Astrocyte (in vitro differentiated cells and primary cell): ENCODE measurements at regions not wholly inside any gene's neighbourhood (a gene's known extent, or its start where the extent isn't known, plus 50 kb on each side); places are given as distances from the start of the nearest gene placed in this dataset.
A peak's percentile ranks its signal among the peaks of the same experiment; 100 is the strongest.

Experiments
- DNase-seq: peaks from one replicate; pipeline ENCODE4 v3.0.0-alpha.2; 2010; ENCODE audit warnings: low read depth
- FAIRE-seq: peaks from 2 replicates; lab custom pipeline; 2011; peaks lifted over from hg19 to GRCh38; lab: Jason Lieb, UNC
- H2AFZ ChIP-seq: 2 replicates; pipeline ENCODE4 v1.6.0; 2012; ENCODE audit warnings: low read depth, low read length, inconsistent platforms
- H3K27ac ChIP-seq: 2 replicates; pipeline ENCODE4 v1.5.1; 2011; ENCODE audit warnings: low read depth, low read length, inconsistent platforms
- H3K27me3 ChIP-seq: 2 replicates; pipeline ENCODE4 v1.6.0; 2011; ENCODE audit warnings: low read length, inconsistent platforms; ENCODE audit not compliant: insufficient read depth
- H3K36me3 ChIP-seq: 2 replicates; pipeline ENCODE4 v1.5.1; 2011; ENCODE audit warnings: low read length, inconsistent platforms; ENCODE audit not compliant: insufficient read depth
- H3K4me1 ChIP-seq: 2 replicates; pipeline ENCODE4 v1.5.1; 2011; ENCODE audit warnings: low read length, inconsistent platforms; ENCODE audit not compliant: insufficient read depth
- H3K4me2 ChIP-seq: 2 replicates; pipeline ENCODE4 v1.6.0; 2012; ENCODE audit warnings: low read length, inconsistent platforms
- H3K4me3 ChIP-seq: 2 replicates; pipeline ENCODE4 v1.5.1; 2011; ENCODE audit warnings: low read depth, mild to moderate bottlenecking, low read length, inconsistent platforms; ENCODE audit not compliant: insufficient read depth
- H3K79me2 ChIP-seq: 2 replicates; pipeline ENCODE4 v1.6.0; 2012; ENCODE audit warnings: mild to moderate bottlenecking, low read length, inconsistent platforms; ENCODE audit not compliant: insufficient read depth
- H3K9ac ChIP-seq: 2 replicates; pipeline ENCODE4 v1.6.0; 2012; ENCODE audit warnings: mild to moderate bottlenecking, low read length, inconsistent platforms
- H3K9me3 ChIP-seq: 2 replicates; pipeline ENCODE4 v1.5.1; 2012; ENCODE audit warnings: low read depth, mild to moderate bottlenecking, low read length, inconsistent platforms; ENCODE audit not compliant: insufficient read depth
- H4K20me1 ChIP-seq: 2 replicates; pipeline ENCODE4 v1.6.0; 2012; ENCODE audit warnings: low read length, inconsistent platforms; ENCODE audit not compliant: insufficient read depth
- H3K27ac Mint-ChIP-seq: one replicate; pipeline ENCODE4 v1.8.0; 2021; ENCODE audit warnings: mild to moderate bottlenecking, mixed read lengths; ENCODE audit not compliant: unreplicated experiment
- H3K27me3 Mint-ChIP-seq: one replicate; pipeline ENCODE4 v1.8.0; 2021; ENCODE audit warnings: low read depth, mixed read lengths; ENCODE audit not compliant: unreplicated experiment
- H3K36me3 Mint-ChIP-seq: one replicate; pipeline ENCODE4 v1.8.0; 2021; ENCODE audit warnings: low read depth, mixed read lengths; ENCODE audit not compliant: unreplicated experiment
- H3K4me1 Mint-ChIP-seq: one replicate; pipeline ENCODE4 v1.8.0; 2021; ENCODE audit warnings: low read depth, mixed read lengths; ENCODE audit not compliant: unreplicated experiment
- H3K4me3 Mint-ChIP-seq: one replicate; pipeline ENCODE4 v1.8.0; 2021; ENCODE audit warnings: mild to moderate bottlenecking, moderate library complexity, mixed read lengths; ENCODE audit not compliant: unreplicated experiment
- H3K9me3 Mint-ChIP-seq: one replicate; pipeline ENCODE4 v1.8.0; 2021; ENCODE audit warnings: mild to moderate bottlenecking, mixed read lengths; ENCODE audit not compliant: unreplicated experiment
- EZH2 ChIP-seq: IDR thresholded peaks from 2 replicates; pipeline ENCODE4 v1.6.1; 2012; ENCODE audit warnings: mild to moderate bottlenecking, low read length, inconsistent platforms; ENCODE audit not compliant: insufficient read depth
- TF ChIP-seq, protein P1 (sequence below): IDR thresholded peaks from 2 replicates; pipeline ENCODE4 v1.5.1; 2011; ENCODE audit warnings: low read depth, mild to moderate bottlenecking, inconsistent platforms, low read length, moderate library complexity; ENCODE audit not compliant: insufficient read depth

DNA sequence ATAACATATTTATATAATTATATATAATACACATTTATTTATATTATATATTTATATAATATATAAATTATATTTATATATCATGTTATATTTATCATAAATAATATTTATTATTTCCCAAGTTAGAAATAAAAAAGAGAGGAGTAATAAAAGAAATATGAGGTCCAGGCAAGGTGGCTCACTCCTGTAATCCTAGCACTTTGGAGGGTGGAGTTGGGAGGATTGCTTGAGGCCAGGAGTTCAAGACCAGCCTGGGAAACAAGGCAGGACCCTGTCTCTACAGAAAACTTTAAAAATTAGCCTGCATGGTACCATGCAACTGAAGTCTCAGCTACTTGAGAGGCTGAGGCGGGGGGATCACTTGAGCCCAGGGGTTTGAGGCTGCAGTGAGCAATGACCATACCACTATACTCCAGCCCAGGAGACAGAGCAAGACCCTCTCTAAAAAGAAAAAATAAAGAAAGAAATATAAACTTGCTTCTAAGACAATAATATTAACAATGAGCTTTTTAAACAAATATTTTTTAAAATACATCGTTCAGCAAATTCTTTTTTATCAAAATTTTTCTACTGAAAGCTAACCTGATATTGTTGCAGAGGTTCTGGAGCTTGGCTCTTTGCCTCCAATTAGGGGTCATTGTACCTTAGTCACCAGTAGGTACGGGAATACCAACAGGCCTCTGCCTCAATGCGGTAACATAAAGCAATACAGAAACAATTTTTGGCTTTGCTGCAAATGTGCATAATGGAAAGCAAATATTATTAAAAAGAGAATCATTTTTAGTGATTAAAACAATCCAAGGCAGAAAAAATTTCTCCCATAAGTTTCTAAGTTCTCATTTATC is 290.0 kb downstream of the SETD4 start:
- no peak overlapping the region for H3K27ac ChIP-seq
- no peaks in the 10 kb centered on the region for H4K20me1 ChIP-seq
- Mint-ChIP-seq H3K27me3 (peaks cover 5% of the 10 kb centered on the region), H3K4me3 (no peak overlapping the region), H3K27ac (no peak overlapping the region), H3K4me1 (no peaks in the 10 kb centered on the region), H3K36me3 (no peaks in the 10 kb centered on the region), H3K9me3 (no peaks in the 10 kb centered on the region)
- H3K36me3 ChIP-seq, result no peaks in the 10 kb centered on the region
- H3K4me2 ChIP-seq, result no peak overlapping the region
- TF ChIP-seq EZH2, result no peak
- TF ChIP-seq, protein P1, sequence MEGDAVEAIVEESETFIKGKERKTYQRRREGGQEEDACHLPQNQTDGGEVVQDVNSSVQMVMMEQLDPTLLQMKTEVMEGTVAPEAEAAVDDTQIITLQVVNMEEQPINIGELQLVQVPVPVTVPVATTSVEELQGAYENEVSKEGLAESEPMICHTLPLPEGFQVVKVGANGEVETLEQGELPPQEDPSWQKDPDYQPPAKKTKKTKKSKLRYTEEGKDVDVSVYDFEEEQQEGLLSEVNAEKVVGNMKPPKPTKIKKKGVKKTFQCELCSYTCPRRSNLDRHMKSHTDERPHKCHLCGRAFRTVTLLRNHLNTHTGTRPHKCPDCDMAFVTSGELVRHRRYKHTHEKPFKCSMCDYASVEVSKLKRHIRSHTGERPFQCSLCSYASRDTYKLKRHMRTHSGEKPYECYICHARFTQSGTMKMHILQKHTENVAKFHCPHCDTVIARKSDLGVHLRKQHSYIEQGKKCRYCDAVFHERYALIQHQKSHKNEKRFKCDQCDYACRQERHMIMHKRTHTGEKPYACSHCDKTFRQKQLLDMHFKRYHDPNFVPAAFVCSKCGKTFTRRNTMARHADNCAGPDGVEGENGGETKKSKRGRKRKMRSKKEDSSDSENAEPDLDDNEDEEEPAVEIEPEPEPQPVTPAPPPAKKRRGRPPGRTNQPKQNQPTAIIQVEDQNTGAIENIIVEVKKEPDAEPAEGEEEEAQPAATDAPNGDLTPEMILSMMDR, result no peak
- no peak overlapping the region for H2AFZ ChIP-seq
- no peaks in the 10 kb centered on the region for H3K4me1 ChIP-seq
- H3K4me3 ChIP-seq, result no peak overlapping the region
- H3K79me2 ChIP-seq, result no peaks in the 10 kb centered on the region
- H3K27me3 ChIP-seq, result peaks cover 8% of the 10 kb centered on the region
- FAIRE-seq, result no peak
- no peak overlapping the region for H3K9ac ChIP-seq
- no peaks in the 10 kb centered on the region for H3K9me3 ChIP-seq
- no peak for DNase-seq

DNA sequence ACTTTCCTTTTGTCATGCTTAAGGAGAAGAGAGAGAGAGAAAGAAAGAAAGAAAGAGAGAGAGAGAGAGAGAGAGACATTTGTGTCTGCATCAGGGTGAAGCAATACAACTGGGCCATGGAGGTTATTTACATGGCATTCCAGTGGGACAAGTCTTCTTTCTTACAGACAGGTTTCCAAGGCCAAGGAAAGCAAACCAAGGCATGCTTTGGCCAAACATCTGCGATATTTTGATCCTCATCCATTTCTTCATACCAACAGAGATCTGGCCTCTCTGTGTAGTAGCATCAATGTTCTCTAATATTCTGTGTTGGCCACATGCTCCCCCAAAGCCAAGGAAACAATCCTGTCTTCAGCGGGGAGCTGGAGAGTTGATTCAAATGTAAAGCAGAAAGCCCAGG is 292.1 kb downstream of the SETD4 start:
- H3K9me3 ChIP-seq, result no peaks in the 10 kb centered on the region
- FAIRE-seq, result no peak
- H3K79me2 ChIP-seq, result no peaks in the 10 kb centered on the region
- H3K9ac ChIP-seq, result no peak overlapping the region
- no peaks in the 10 kb centered on the region for H3K4me1 Mint-ChIP-seq
- H3K36me3 Mint-ChIP-seq, result no peaks in the 10 kb centered on the region
- H3K27ac ChIP-seq, result no peak overlapping the region
- no peaks in the 10 kb centered on the region for H4K20me1 ChIP-seq
- no peaks in the 10 kb centered on the region for H3K27me3 Mint-ChIP-seq
- no peak overlapping the region for H3K4me3 ChIP-seq
- no peak overlapping the region for H3K27ac Mint-ChIP-seq
- H3K4me2 ChIP-seq, result no peak overlapping the region
- H2AFZ ChIP-seq, result no peak overlapping the region
- peaks cover 6% of the 10 kb centered on the region for H3K9me3 Mint-ChIP-seq
- H3K4me3 Mint-ChIP-seq, result no peak overlapping the region
- no peaks in the 10 kb centered on the region for H3K36me3 ChIP-seq
- peaks cover 3% of the 10 kb centered on the region for H3K27me3 ChIP-seq
- no peaks in the 10 kb centered on the region for H3K4me1 ChIP-seq
- TF ChIP-seq, protein P1, result no peak
- no peak for TF ChIP-seq EZH2
- DNase-seq, result peak; percentile 9

DNA sequence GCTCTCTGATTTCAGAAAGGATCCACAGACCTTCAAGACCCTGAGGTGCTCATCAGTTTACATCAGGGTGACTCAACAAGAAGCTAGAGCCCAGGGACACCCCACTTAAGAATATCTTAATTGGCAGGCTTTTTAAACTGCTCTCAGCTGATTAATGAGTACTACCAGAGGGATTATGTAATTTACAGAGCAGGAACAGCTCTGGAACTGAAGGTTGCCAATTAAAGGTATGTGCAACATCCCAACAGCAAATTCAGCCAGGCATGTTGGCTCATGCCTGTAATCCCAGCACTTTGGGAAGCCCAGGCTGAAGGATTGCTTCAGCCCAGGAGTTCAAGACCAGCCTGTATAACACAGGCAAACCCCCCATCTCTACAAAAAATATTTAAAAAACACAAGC is 295.7 kb downstream of the SETD4 start:
- H3K4me3 Mint-ChIP-seq, result no peak overlapping the region
- no peaks in the 10 kb centered on the region for H3K79me2 ChIP-seq
- H3K4me3 ChIP-seq, result no peak overlapping the region
- peaks cover 6% of the 10 kb centered on the region for H3K9me3 Mint-ChIP-seq
- H3K4me1 ChIP-seq, result no peaks in the 10 kb centered on the region
- no peak overlapping the region for H2AFZ ChIP-seq
- H3K9ac ChIP-seq, result no peak overlapping the region
- H3K27ac Mint-ChIP-seq, result no peak overlapping the region
- no peaks in the 10 kb centered on the region for H3K36me3 ChIP-seq
- H3K27ac ChIP-seq, result no peak overlapping the region
- no peaks in the 10 kb centered on the region for H3K9me3 ChIP-seq
- no peaks in the 10 kb centered on the region for H3K4me1 Mint-ChIP-seq
- FAIRE-seq (no peak), DNase-seq (no peak)
- no peak overlapping the region for H3K4me2 ChIP-seq
- H3K27me3 Mint-ChIP-seq, result no peaks in the 10 kb centered on the region
- no peak for TF ChIP-seq EZH2
- TF ChIP-seq, protein P1, result no peak
- H4K20me1 ChIP-seq, result no peaks in the 10 kb centered on the region
- peaks cover 3% of the 10 kb centered on the region for H3K27me3 ChIP-seq
- no peaks in the 10 kb centered on the region for H3K36me3 Mint-ChIP-seq
